ENCODE measurements at regions not wholly inside any gene's neighbourhood (a gene's known extent, or its start where the extent isn't known, plus 50 kb on each side); places are given as distances from the start of the nearest gene placed in this dataset.

DNA sequence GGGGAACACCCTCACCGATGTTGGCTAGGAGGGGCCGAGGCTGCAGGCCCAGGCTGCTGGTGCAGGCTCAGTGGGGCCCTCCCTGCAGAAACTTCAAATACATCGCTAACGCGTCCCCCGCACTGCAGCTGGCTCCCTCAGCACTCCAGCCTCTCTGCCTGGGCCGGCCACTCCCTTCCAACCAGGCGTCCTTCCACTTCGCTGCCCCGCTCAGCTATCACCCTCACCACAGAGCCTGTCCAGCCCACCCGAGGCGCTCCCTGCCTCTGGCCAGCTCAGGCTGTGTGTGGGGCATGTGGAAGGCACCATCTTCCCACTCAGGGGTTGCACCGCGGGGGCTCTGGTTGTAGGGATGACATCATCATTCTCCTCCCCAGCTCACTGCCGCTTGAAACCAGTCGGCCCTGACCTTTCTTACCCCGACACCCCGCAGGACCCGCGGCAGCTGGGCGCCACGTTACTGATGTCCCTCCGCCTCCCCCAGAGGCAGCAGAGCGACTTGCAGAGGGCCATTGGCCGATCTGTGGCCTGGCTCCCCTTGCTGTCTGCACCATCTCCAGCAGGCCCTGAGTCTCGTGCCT is 199.9 kb upstream of the RTL1 start:
- H3K4me3 ChIP-seq (replicated peaks; ENCODE audit: low read depth, low read length) = no peak overlapping the region
- DNase-seq (ENCODE audit: extremely low read depth, low read depth) = no peak
- TF ChIP-seq, protein P1, sequence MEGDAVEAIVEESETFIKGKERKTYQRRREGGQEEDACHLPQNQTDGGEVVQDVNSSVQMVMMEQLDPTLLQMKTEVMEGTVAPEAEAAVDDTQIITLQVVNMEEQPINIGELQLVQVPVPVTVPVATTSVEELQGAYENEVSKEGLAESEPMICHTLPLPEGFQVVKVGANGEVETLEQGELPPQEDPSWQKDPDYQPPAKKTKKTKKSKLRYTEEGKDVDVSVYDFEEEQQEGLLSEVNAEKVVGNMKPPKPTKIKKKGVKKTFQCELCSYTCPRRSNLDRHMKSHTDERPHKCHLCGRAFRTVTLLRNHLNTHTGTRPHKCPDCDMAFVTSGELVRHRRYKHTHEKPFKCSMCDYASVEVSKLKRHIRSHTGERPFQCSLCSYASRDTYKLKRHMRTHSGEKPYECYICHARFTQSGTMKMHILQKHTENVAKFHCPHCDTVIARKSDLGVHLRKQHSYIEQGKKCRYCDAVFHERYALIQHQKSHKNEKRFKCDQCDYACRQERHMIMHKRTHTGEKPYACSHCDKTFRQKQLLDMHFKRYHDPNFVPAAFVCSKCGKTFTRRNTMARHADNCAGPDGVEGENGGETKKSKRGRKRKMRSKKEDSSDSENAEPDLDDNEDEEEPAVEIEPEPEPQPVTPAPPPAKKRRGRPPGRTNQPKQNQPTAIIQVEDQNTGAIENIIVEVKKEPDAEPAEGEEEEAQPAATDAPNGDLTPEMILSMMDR (IDR thresholded peaks at IDR 0.05; ENCODE audit: low read depth, low read length, missing control alignments) = no peak

DNA sequence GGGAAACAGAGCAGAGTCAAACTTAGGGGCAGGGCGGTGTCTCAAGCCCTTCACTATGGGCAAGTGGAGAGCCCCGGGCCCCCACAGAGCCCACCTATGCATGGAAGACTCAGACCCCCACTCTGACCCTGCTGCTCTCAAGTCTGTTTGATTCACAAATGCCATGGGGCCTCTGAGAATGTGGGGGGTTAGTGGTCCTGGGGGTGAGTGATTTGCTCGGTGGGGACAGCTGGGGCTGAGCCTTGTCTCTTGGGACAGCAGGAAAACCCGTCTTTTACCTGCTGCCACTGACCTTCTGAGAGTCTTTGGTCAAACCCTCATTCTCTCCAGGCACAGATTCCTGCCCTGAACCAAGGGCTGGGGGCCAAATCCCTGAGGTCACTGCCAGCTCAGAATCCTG is 201.0 kb upstream of the RTL1 start:
- no peak for DNase-seq (ENCODE audit: extremely low read depth, low read depth)
- TF ChIP-seq, protein P1 (IDR thresholded peaks at IDR 0.05; ENCODE audit: low read depth, low read length, missing control alignments) = no peak

DNA sequence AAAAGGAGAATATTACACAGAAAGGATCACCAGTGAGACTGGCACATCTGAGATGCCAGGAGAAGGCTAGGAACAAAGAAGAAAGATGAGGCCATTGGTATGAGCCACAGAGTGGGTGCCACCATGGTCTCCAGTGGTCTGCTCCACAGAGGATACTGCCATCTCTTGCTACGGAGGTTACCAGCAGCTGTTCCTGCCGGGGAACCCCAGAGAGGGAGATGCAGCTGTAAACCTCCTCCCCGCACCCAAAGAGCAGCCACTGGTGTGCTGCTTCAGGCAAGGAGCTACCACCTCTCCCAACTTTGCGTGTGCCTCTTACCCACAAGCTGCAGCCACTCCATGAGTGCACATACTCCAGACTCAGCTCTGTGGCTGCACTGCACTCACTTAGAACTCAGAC is 201.5 kb upstream of the RTL1 start:
- TF ChIP-seq, protein P1 (IDR thresholded peaks at IDR 0.05; ENCODE audit: low read depth, low read length, missing control alignments) = no peak
- H3K4me3 ChIP-seq (replicated peaks; ENCODE audit: low read depth, low read length) = no peak overlapping the region
- DNase-seq (ENCODE audit: extremely low read depth, low read depth) = no peak

More for the DNA sequence above, 201.0 kb upstream of the RTL1 start:
- no peak overlapping the region for H3K4me3 ChIP-seq (replicated peaks; ENCODE audit: low read depth, low read length)

DNA sequence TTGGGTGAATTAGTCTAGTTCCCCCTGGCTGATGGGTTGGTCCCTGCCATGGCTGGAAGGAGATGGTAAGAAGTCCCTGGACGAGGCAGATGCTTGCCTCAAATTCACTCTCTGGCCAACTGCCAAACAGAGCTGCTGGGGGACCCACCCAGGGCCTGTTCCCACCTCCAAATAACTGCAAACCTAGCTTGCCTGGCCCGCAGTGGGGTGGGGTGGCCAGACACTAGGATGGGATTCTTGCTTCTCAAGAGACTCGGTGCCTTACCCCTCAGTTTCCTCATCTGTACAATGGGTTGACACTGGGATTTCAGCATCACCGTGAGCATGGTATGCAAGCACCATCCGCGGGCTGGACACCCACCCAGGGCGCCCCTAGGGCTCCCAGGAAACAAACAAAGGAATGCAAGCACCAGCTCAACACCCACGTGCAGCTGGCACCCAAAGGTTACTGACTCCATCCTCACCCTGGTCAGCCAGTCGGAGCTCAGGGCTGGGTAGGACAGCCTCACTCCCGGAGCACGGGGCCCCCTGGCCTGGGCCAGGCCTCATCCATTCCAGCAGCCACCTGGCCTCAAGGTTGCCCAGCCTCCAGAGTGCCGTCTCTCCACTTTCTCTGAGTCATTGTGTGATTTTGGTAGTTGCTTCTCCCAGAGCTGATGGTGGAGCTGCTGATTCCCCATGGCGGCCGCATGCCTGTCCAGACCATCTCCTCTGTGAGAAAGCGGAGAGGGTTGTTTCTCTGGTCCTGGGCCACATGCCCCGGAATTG is 205.2 kb upstream of the RTL1 start:
- no peak overlapping the region for H3K4me3 ChIP-seq (replicated peaks; ENCODE audit: low read depth, low read length)
- no peak for DNase-seq (ENCODE audit: extremely low read depth, low read depth)
- TF ChIP-seq, protein P1 (IDR thresholded peaks at IDR 0.05; ENCODE audit: low read depth, low read length, missing control alignments) = no peak

DNA sequence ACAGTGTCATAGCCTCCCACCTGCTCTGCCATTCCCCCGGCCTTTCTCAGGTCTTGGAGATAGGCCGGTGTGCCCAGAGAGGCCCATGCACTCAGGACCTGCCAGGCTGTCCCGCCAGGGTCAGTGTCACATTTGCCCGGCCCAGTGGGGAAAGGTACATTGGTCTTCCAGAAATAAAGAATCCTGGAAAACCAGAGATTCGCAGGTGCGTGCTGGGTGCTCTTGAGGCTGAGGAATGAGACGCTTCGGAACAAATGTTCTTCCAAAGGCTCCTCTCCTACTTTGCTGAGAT is 205.8 kb upstream of the RTL1 start:
- DNase-seq (ENCODE audit: extremely low read depth, low read depth) = no peak
- TF ChIP-seq, protein P1 (IDR thresholded peaks at IDR 0.05; ENCODE audit: low read depth, low read length, missing control alignments) = no peak
- no peak overlapping the region for H3K4me3 ChIP-seq (replicated peaks; ENCODE audit: low read depth, low read length)

DNA sequence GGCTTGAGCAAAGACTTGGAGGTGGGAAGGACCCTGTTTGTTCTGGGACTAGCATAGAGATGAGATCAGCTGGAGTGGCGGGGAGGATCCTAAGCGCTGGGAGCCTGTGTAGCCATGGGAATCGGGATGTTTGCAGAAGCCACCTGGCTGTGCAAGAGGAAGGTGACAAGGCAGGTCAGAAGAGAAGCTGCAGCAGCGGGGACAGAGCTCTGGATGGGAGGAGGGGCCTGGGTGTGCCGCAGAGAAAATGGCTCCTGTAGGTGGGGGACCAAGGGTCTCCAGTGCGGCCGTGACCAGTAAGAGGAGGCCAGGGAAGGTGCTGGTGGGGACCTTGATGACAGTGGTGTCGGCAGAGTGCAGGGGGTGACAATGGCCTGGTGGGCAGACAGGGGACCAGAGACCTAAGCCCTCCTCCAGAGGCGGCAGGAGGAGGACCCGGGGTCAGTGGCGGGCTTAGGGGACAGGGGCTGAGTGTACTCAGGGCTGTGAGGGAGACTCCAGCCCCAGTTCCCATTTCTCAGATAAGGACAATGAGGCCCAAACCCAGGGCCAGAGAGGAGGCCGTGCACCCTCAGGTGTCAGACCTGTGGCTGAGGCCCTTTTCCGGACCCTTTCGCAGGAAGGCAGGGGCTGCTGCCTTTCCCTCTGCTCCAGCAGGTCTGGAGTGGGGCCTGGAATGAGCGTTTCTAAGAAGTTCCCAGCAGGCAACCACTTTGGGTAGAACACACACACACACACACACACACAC is 206.6 kb upstream of the RTL1 start:
- TF ChIP-seq, protein P1 (IDR thresholded peaks at IDR 0.05; ENCODE audit: low read depth, low read length, missing control alignments) = no peak
- H3K4me3 ChIP-seq (replicated peaks; ENCODE audit: low read depth, low read length) = no peak overlapping the region
- DNase-seq (ENCODE audit: extremely low read depth, low read depth) = no peak

Data from HFF-Myc (cell line).